Stimulated activated CD4-positive, alpha-beta T cell treated with anti-CD3 and anti-CD28 coated beads, TNF-alpha, amount 100 ng/mL, for 48 hours (primary cell): ENCODE measurements at regions not wholly inside any gene's neighbourhood (a gene's known extent, or its start where the extent isn't known, plus 50 kb on each side); places are given as distances from the start of the nearest gene placed in this dataset.

Source experiments
- DNase-seq, 3 donors: peaks; one replicate each; pipeline ENCODE4 v3.0.0-alpha.2; 2020; ENCODE audit warnings: low read depth in 3 of 3

GRCh38 chr9:105146677-105147076, 97.8 kb upstream of the SLC44A1 start:
- DNase-seq, result no peak

GRCh38 chr9:105147110-105147871, 97.2 kb upstream of the SLC44A1 start:
- no peak for DNase-seq

GRCh38 chr9:105148328-105149006, 96.0 kb upstream of the SLC44A1 start:
- DNase-seq, result no peak

GRCh38 chr9:105150991-105151685, 93.3 kb upstream of the SLC44A1 start:
- DNase-seq, result no peak

GRCh38 chr9:105151686-105151995, 92.8 kb upstream of the SLC44A1 start:
- DNase-seq, result no peak

- DNase-seq, result no peak
Observed at GRCh38 chr9:105154723-105155191, 89.7 kb upstream of the SLC44A1 start.

GRCh38 chr9:105157171-105157583, 87.3 kb upstream of the SLC44A1 start:
- DNase-seq, result peak in 1 of 3 donors; percentile 11

- no peak for DNase-seq
Observed at GRCh38 chr9:105158020-105158419, 86.4 kb upstream of the SLC44A1 start.

GRCh38 chr9:105158898-105159297, 85.6 kb upstream of the SLC44A1 start:
- no peak for DNase-seq

GRCh38 chr9:105168870-105169319, 75.6 kb upstream of the SLC44A1 start:
- DNase-seq, result no peak

GRCh38 chr9:105171076-105171475, 73.4 kb upstream of the SLC44A1 start:
- no peak for DNase-seq

GRCh38 chr9:105171589-105171988, 72.9 kb upstream of the SLC44A1 start:
- no peak for DNase-seq

GRCh38 chr9:105172436-105172835, 72.0 kb upstream of the SLC44A1 start:
- DNase-seq, result no peak

- DNase-seq, result no peak
Observed at GRCh38 chr9:105173306-105173705, 71.1 kb upstream of the SLC44A1 start.

- DNase-seq, result no peak
Observed at GRCh38 chr9:105173826-105174225, 70.6 kb upstream of the SLC44A1 start.

GRCh38 chr9:105176194-105176593, 68.3 kb upstream of the SLC44A1 start:
- no peak for DNase-seq

GRCh38 chr9:105178076-105178475, 66.4 kb upstream of the SLC44A1 start:
- no peak for DNase-seq

- no peak for DNase-seq
Observed at GRCh38 chr9:105187781-105188180, 56.7 kb upstream of the SLC44A1 start.

GRCh38 chr9:105188746-105189145, 55.7 kb upstream of the SLC44A1 start:
- no peak for DNase-seq

GRCh38 chr9:105191508-105192121, 52.8 kb upstream of the SLC44A1 start:
- DNase-seq, result no peak

GRCh38 chr9:105193560-105193959, 50.9 kb upstream of the SLC44A1 start:
- DNase-seq, result no peak

GRCh38 chr9:105194234-105194633, 50.2 kb upstream of the SLC44A1 start:
- no peak for DNase-seq
